ENCODE measurements at regions not wholly inside any gene's neighbourhood (a gene's known extent, or its start where the extent isn't known, plus 50 kb on each side); places are given as distances from the start of the nearest gene placed in this dataset.

DNA sequence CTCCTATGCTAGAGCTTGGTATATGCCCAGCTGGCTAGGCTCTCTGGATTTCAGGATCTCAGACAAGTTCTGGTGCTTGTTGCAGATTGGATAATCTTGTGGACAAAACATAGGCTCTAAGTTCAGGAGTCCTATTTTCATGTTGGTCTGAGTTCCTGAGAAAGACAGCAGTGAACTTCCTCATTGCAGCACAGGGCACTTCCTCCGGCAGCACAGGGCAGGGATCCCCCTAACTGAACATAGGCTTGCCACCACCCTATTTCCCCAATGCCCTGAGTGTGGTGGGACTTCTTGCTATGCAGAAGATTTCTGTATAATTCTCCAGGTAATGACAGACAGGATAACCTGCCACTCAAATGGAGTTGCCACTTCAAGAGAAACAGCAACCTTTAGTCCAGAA is 220.1 kb downstream of the PIK3R1 start:
- DNase-seq (ENCODE audit: insufficient read length): no peak
- FAIRE-seq: no peak
- TF ChIP-seq TAF1 (IDR thresholded peaks at IDR 0.05; ENCODE audit: borderline replicate concordance, low read depth, low read length): no peak
- TF ChIP-seq POLR2AphosphoS5 (IDR thresholded peaks at IDR 0.05; ENCODE audit: low read depth, low read length): no peak
- no peak for TF ChIP-seq POLR2A (IDR thresholded peaks at IDR 0.05; ENCODE audit: low read depth, low read length)

- DNase-seq (ENCODE audit: insufficient read length): no peak
- TF ChIP-seq POLR2A (IDR thresholded peaks at IDR 0.05; ENCODE audit: low read depth, low read length): no peak
- TF ChIP-seq POLR2AphosphoS5 (IDR thresholded peaks at IDR 0.05; ENCODE audit: low read depth, low read length): no peak
- TF ChIP-seq TAF1 (IDR thresholded peaks at IDR 0.05; ENCODE audit: borderline replicate concordance, low read depth, low read length): no peak
- no peak for FAIRE-seq
Measured at GRCh38 chr5:68436686-68437520, 221.3 kb downstream of the PIK3R1 start.

- no peak for TF ChIP-seq POLR2A (IDR thresholded peaks at IDR 0.05; ENCODE audit: low read depth, low read length)
- TF ChIP-seq TAF1 (IDR thresholded peaks at IDR 0.05; ENCODE audit: borderline replicate concordance, low read depth, low read length): no peak
- FAIRE-seq (no peak), DNase-seq (ENCODE audit: insufficient read length) (no peak)
Measured at GRCh38 chr5:68438876-68439275, 223.3 kb downstream of the PIK3R1 start.

DNA sequence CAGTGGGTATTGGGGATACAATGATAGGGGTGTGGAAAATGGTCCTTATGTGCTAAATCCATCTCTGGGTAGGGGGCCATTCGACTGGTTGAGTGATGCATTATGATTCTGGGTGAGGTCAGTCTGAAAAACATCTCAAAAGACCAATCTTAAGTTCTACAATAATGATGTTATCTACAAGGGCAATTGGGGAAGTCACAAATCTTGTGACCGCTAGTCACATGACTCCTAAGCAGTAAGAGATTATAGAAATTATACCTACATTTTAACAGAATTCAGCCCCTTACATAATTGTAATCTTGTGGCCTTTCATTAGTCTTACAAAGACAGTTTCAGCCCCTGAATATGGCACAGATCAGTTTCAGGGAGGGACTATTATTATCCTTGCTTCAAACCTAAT is 224.7 kb downstream of the PIK3R1 start:
- DNase-seq (ENCODE audit: insufficient read length) (no peak), FAIRE-seq (peak; percentile 21)
- TF ChIP-seq POLR2AphosphoS5 (IDR thresholded peaks at IDR 0.05; ENCODE audit: low read depth, low read length) (no peak), TAF1 (IDR thresholded peaks at IDR 0.05; ENCODE audit: borderline replicate concordance, low read depth, low read length) (no peak), POLR2A (IDR thresholded peaks at IDR 0.05; ENCODE audit: low read depth, low read length) (no peak)

GRCh38 chr5:68440651-68441050 is 225.1 kb downstream of the PIK3R1 start:
- no peak for FAIRE-seq
- no peak for DNase-seq (ENCODE audit: insufficient read length)
- TF ChIP-seq TAF1 (IDR thresholded peaks at IDR 0.05; ENCODE audit: borderline replicate concordance, low read depth, low read length) (no peak), POLR2A (IDR thresholded peaks at IDR 0.05; ENCODE audit: low read depth, low read length) (no peak), POLR2AphosphoS5 (IDR thresholded peaks at IDR 0.05; ENCODE audit: low read depth, low read length) (no peak)

DNA sequence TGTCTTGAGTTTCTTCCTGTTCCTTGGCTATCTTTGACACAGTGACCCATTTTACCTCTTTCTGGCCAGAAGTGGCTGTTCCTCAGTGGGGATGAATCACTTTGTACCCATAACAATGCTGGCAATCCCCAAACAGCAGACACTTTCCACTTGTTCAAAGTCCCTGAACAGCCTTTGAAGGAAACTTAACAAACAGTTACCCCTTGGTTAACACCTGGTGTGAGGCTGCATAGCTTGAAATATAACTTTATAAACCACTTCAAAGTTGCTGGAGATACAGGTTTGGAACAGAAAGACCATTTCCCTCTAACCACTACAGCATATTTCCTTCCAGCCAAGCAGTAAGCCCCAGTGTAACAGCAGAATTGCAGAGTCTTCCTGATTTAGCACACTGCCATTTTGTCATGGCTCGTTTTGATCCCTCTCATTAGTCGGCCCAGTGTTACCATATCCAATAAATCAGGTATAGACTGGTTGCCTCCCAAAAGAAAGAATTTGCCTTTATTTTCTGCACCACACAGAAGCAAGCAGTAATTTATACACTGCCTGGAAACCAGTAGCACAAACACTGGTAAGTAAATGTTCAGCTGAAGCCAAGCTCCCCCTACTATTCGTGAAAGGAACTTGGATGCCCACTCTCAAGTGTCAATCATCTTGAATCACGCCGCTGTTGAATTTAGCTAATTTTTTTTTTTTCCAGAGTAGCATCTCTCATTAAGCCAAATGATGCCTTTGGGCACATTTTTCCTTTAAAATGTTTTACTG is 225.9 kb downstream of the PIK3R1 start:
- DNase-seq (ENCODE audit: insufficient read length): no peak
- peak; percentile 78 for FAIRE-seq
- TF ChIP-seq POLR2A (IDR thresholded peaks at IDR 0.05; ENCODE audit: low read depth, low read length): no peak
- TF ChIP-seq TAF1 (IDR thresholded peaks at IDR 0.05; ENCODE audit: borderline replicate concordance, low read depth, low read length): no peak
- no peak for TF ChIP-seq POLR2AphosphoS5 (IDR thresholded peaks at IDR 0.05; ENCODE audit: low read depth, low read length)

- peak; percentile 75 for FAIRE-seq
- DNase-seq (ENCODE audit: insufficient read length): no peak
- no peak for TF ChIP-seq TAF1 (IDR thresholded peaks at IDR 0.05; ENCODE audit: borderline replicate concordance, low read depth, low read length)
- no peak for TF ChIP-seq POLR2AphosphoS5 (IDR thresholded peaks at IDR 0.05; ENCODE audit: low read depth, low read length)
- TF ChIP-seq POLR2A (IDR thresholded peaks at IDR 0.05; ENCODE audit: low read depth, low read length): no peak
Measured at GRCh38 chr5:68443091-68443490, 227.5 kb downstream of the PIK3R1 start.

GRCh38 chr5:68444048-68444447 is 228.5 kb downstream of the PIK3R1 start:
- no peak for DNase-seq (ENCODE audit: insufficient read length)
- TF ChIP-seq TAF1 (IDR thresholded peaks at IDR 0.05; ENCODE audit: borderline replicate concordance, low read depth, low read length) (no peak), POLR2AphosphoS5 (IDR thresholded peaks at IDR 0.05; ENCODE audit: low read depth, low read length) (no peak), POLR2A (IDR thresholded peaks at IDR 0.05; ENCODE audit: low read depth, low read length) (no peak)
- no peak for FAIRE-seq

DNA sequence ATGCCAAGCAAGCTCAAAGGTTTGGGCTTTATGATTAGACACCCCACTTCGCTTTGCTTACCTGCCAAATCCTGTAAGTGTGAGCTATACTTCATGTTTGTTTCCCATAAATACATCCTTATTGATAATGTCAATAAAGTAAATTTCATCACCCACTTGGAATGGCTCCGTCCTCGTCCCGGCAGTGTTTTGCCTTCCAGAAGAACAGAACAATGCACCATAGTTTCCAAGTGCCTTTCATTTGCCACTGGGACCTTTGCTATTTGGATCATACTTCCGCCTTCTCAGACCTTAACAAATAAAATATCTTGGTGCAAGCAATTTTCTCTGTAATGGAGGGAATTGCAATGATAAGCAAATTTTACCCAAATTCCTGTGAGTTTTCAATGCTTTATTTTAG is 229.3 kb downstream of the PIK3R1 start:
- no peak for TF ChIP-seq POLR2AphosphoS5 (IDR thresholded peaks at IDR 0.05; ENCODE audit: low read depth, low read length)
- no peak for TF ChIP-seq TAF1 (IDR thresholded peaks at IDR 0.05; ENCODE audit: borderline replicate concordance, low read depth, low read length)
- no peak for TF ChIP-seq POLR2A (IDR thresholded peaks at IDR 0.05; ENCODE audit: low read depth, low read length)
- no peak for DNase-seq (ENCODE audit: insufficient read length)
- peak; percentile 30 for FAIRE-seq

DNA sequence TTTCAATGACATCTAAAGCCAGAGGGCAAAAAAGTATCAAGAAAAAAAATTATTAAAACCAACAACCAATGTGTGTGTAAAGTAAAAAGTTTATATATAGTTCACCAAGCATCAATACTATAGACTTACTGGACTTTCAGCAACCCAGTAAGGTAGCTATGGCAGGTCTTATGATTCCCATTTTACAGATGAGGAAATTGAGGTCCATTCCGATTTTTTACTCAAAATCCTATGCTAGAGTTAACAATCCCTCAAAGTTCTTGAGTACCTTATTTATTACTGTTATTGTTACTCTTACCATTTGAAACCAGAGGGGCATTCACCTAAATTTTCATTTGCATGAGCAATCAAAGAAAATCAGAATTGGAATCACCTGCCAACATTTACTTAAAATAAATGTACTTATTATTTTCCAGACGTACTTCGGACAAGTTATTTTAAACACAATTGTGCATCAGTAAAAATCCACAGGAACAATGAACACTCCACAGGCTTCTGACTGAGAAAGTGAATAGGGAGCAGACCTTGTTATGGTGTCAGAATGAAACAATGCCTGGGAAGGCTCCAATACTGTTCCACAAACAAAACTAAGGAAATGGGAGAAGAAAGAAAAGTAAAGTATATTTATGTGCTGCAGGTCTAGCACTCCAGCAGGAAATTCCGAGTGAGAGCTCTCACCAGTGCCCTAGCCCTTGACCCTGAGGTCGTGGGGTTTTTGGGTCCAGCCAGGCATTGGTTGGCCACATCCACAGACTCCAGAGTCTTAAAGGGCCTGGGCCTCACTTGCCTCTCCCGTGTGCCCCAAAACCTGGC is 229.9 kb downstream of the PIK3R1 start:
- no peak for TF ChIP-seq TAF1 (IDR thresholded peaks at IDR 0.05; ENCODE audit: borderline replicate concordance, low read depth, low read length)
- TF ChIP-seq POLR2A (IDR thresholded peaks at IDR 0.05; ENCODE audit: low read depth, low read length): no peak
- TF ChIP-seq POLR2AphosphoS5 (IDR thresholded peaks at IDR 0.05; ENCODE audit: low read depth, low read length): no peak
- DNase-seq (ENCODE audit: insufficient read length) (no peak), FAIRE-seq (no peak)

GRCh38 chr5:68446070-68446357 is 230.5 kb downstream of the PIK3R1 start:
- TF ChIP-seq TAF1 (IDR thresholded peaks at IDR 0.05; ENCODE audit: borderline replicate concordance, low read depth, low read length) (no peak), POLR2A (IDR thresholded peaks at IDR 0.05; ENCODE audit: low read depth, low read length) (no peak)
- peak; percentile 89 for FAIRE-seq
- DNase-seq (ENCODE audit: insufficient read length): no peak

All from GM12892 (cell line).